K562 (cell line): ENCODE measurements at regions not wholly inside any gene's neighbourhood (a gene's known extent, or its start where the extent isn't known, plus 50 kb on each side); places are given as distances from the start of the nearest gene placed in this dataset.

ENCODE experiments used
- ATAC-seq: fragments of 200-7000 bp; cut with Tn5 transposase; 3 replicates; pipeline ENCODE4 v1.9.1; 2020; ENCODE audit warnings: moderate library complexity
- BruUV-seq: library from RNA; stranded (reverse); fragments of 400-500 nt; replicated peaks from 2 replicates; lab custom pipeline; 2021; lab: Mats Ljungman, UMichigan
- CTCF ChIA-PET: fragments of 300-600 bp; formaldehyde crosslinking; extraction: SDS; loops from one replicate; lab custom pipeline; 2021; ENCODE audit warnings: low intra/inter-chr PET ratio; lab: Yijun Ruan, JAX
- POLR2A ChIA-PET: fragments of 300-600, 350-650 bp; sonication (Branson Sonifier 250); formaldehyde crosslinking; extraction: SDS; loops from one replicate; lab custom pipeline; 2021; ENCODE audit warnings: antibody characterized with exemption, inconsistent platforms; lab: Yijun Ruan, JAX
- DNase-seq, 4 experiments: peaks; one replicate each; pipeline versions ENCODE4 v3.0.0 to v3.0.0-alpha.2; 2011 to 2018; ENCODE audit warnings: low spot score in 3 of 4, mixed read lengths in 3 of 4; ENCODE audit errors: extremely low read depth in 1 of 4
- FAIRE-seq: peaks from 2 replicates; lab custom pipeline; 2011; peaks lifted over from hg19 to GRCh38; lab: Jason Lieb, UNC
- H2AFZ ChIP-seq: 2 replicates; pipeline ENCODE4 v1.6.0; 2011; ENCODE audit warnings: low read depth, low read length, control low read depth, inconsistent platforms
- H3K27ac ChIP-seq: fragments of 200-600 bp; 3 replicates; pipeline ENCODE4 v1.8.0; 2011; ENCODE audit warnings: low read depth, mild to moderate bottlenecking, control low read depth, inconsistent platforms, low read length, moderate library complexity, mixed read lengths; ENCODE audit errors: extremely low read depth
- H3K27me3 ChIP-seq, 2 experiments: fragments of 300-600 bp in 1 of 2; 2 replicates in 1 of 2; 3 replicates in 1 of 2; pipeline versions ENCODE4 v1.6.0 to v1.8.0; 2011; ENCODE audit warnings: inconsistent platforms in 2 of 2, low read length in 2 of 2, mild to moderate bottlenecking in 1 of 2, mixed read lengths in 1 of 2, moderate library complexity in 1 of 2; ENCODE audit not compliant: control insufficient read depth in 2 of 2, insufficient read depth in 2 of 2
- H3K36me3 ChIP-seq: fragments of 300-600 bp; 3 replicates; pipeline ENCODE4 v1.8.0; 2011; ENCODE audit warnings: mild to moderate bottlenecking, low read length, inconsistent platforms; ENCODE audit not compliant: control insufficient read depth, insufficient read depth
- H3K4me1 ChIP-seq, 2 experiments: fragments of 200-600 bp in 1 of 2; replicated peaks in 1 of 2; 2 replicates in 1 of 2; 3 replicates in 1 of 2; pipeline versions ENCODE4 v1.5.1 to v1.8.0; 2011; ENCODE audit warnings: inconsistent platforms in 2 of 2, low read length in 2 of 2, mild to moderate bottlenecking in 1 of 2, mixed read lengths in 1 of 2, moderate library complexity in 1 of 2; ENCODE audit not compliant: control insufficient read depth in 2 of 2, insufficient read depth in 2 of 2
- H3K4me2 ChIP-seq: 2 replicates; pipeline ENCODE4 v1.6.1; 2011; ENCODE audit warnings: low read length, control low read depth, inconsistent platforms, mixed read lengths; ENCODE audit not compliant: insufficient read depth
- H3K4me3 ChIP-seq: fragments of 200-600 bp; sonication (generic), shearing (Covaris generic); 2 replicates; pipeline ENCODE4 v1.5.1; 2016; ENCODE audit warnings: control low read depth, inconsistent platforms
- H3K79me2 ChIP-seq: fragments of 200-600 bp; 3 replicates; pipeline ENCODE4 v1.8.0; 2011; ENCODE audit warnings: low read length, inconsistent platforms; ENCODE audit not compliant: control insufficient read depth, insufficient read depth
- H3K9ac ChIP-seq, 2 experiments: 2 replicates each; pipeline versions ENCODE4 v1.6.0 to v1.6.1; 2011; ENCODE audit warnings: low read depth in 2 of 2, low read length in 2 of 2, control low read depth in 1 of 2, inconsistent platforms in 1 of 2, mild to moderate bottlenecking in 1 of 2, mixed read lengths in 1 of 2; ENCODE audit not compliant: insufficient read depth in 1 of 2
- H3K9me1 ChIP-seq: one replicate; pipeline ENCODE4 v1.6.0; 2011; ENCODE audit warnings: inconsistent platforms, mild to moderate bottlenecking, low read length, moderate library complexity; ENCODE audit not compliant: control insufficient read depth, insufficient read depth
- H3K9me3 ChIP-seq: replicated peaks from 2 replicates; pipeline ENCODE4 v1.5.1; 2011; ENCODE audit warnings: low read depth, low read length, inconsistent platforms; ENCODE audit not compliant: control insufficient read depth, insufficient read depth
- H4K20me1 ChIP-seq: replicated peaks from 2 replicates; pipeline ENCODE4 v1.6.1; 2011; ENCODE audit warnings: low read length, inconsistent platforms, mixed read lengths; ENCODE audit not compliant: control insufficient read depth, insufficient read depth
- CHCHD3 ChIP-seq: fragments of 250-450 bp; sonication (Bioruptor Pico); IDR thresholded peaks from 2 replicates; pipeline ENCODE4 v2.1.2; 2022; ENCODE audit warnings: mild to moderate bottlenecking
- HIVEP1 ChIP-seq: fragments of 250-450 bp; sonication (Bioruptor Pico); IDR thresholded peaks from 2 replicates; pipeline ENCODE4 v1.4.0; 2020; ENCODE audit warnings: mild to moderate bottlenecking
- NRF1 ChIP-seq, 2 experiments: fragments of 450-650 bp; IDR thresholded peaks in 1 of 2; conservative IDR thresholded peaks in 1 of 2; 2 replicates each; pipeline ENCODE4 v1.6.1; 2014; ENCODE audit warnings: mild to moderate bottlenecking in 2 of 2
- POLR3A ChIP-seq: IDR thresholded peaks from 2 replicates; pipeline ENCODE4 v1.6.1; 2011; ENCODE audit warnings: borderline replicate concordance, mild to moderate bottlenecking, moderate library complexity; ENCODE audit not compliant: insufficient read length, insufficient read depth; ENCODE audit errors: extremely low read depth
- PRPF4 ChIP-seq: fragments of 200-400 bp; formaldehyde crosslinking; IDR thresholded peaks from one replicate; pipeline ENCODE4 v1.6.1; 2017; ENCODE audit warnings: low read length, low read depth, mild to moderate bottlenecking; ENCODE audit not compliant: insufficient read depth, poor library complexity, severe bottlenecking
- RBM17 ChIP-seq: fragments of 200-400 bp; formaldehyde crosslinking; IDR thresholded peaks from 2 replicates; pipeline ENCODE4 v1.6.1; 2017; ENCODE audit warnings: low read depth, mild to moderate bottlenecking, low read length, borderline replicate concordance
- ZNF347 ChIP-seq: fragments of 450-650 bp; formaldehyde crosslinking; IDR thresholded peaks from 2 replicates; pipeline ENCODE4 v1.4.0; 2020; ENCODE audit warnings: low read depth, mild to moderate bottlenecking, moderate library complexity
- WGBS: fragments of 100-300 bp; shearing (Covaris generic); methylation state at CpG from one replicate; pipeline ENCODE4 v1.1.6; 2016; ENCODE audit warnings: low coverage, mixed read lengths; ENCODE audit not compliant: insufficient coverage; ENCODE audit errors: missing lambda C conversion rate; 5-methylcytosine and 5-hydroxymethylcytosine counted together
- in situ Hi-C: fragments of 300-500 bp; cut with MboI; formaldehyde crosslinking; loops from 4 replicates; pipeline ENCODE4 v1.15.0; 2018; ENCODE audit warnings: inconsistent platforms, mixed read lengths
- intact Hi-C: fragments of 100-400 bp; cut with micrococcal nuclease; formaldehyde crosslinking; loops from 2 replicates; pipeline ENCODE4 v1.14.2; 2022

DNA sequence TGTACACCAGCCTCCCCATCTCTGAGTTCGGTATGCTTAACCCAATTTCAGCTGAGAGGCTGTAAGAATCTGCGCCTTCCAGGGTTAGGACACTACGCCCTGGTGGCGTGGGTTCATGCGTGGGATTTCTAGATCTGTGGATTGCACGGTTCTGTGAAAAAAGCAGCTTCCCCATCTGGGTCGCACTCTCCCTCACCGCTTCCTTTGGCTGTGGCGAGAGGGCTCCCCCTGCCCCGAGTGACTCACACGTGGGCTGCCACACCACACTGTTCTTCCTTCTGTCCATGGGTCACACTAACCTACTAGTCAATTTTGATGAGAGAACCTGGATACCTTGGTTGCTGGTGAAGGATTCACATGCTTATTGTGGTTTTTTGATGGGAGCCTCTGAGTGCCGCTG, 256.0 kb upstream of the MAF start:
- intact Hi-C loops (no loop called here), in situ Hi-C loops (no loop called here)
- BruUV-seq: no TSS peak
- Histone ChIP-seq H3K4me3 (no peak overlapping the region), H3K4me2 (no peak overlapping the region), H3K36me3 (no peaks in the 10 kb centered on the region), H3K27me3 (no peaks in the 10 kb centered on the region), H4K20me1 (no peaks in the 10 kb centered on the region), H3K4me1 (no peaks in the 10 kb centered on the region), H3K9me1 (no peaks in the 10 kb centered on the region), H3K9me3 (peaks cover 22% of the 10 kb centered on the region), H3K27ac (no peak overlapping the region), H3K79me2 (no peaks in the 10 kb centered on the region), H3K9ac (no peak overlapping the region), H2AFZ (no peak overlapping the region)
- DNase-seq (no peak), ATAC-seq (no peak), FAIRE-seq (no peak)
- POLR2A ChIA-PET: interaction anchor here (0.6 to 0.7 kb wide), 2 partner anchors 9 to 270 kb away, joined by 3 to 4 read pairs; no protein-coding TSS in a partner anchor
- CTCF ChIA-PET: no interaction called here
- 84% methylated on average over 12 of the region's 12 CpGs for WGBS
- no peak for TF ChIP-seq RBM17
- no peak for TF ChIP-seq CHCHD3 (CRISPR knock-in tag)
- TF ChIP-seq ZNF347: no peak
- TF ChIP-seq NRF1 (conservative IDR thresholded peaks at IDR 0.05 in 1 of 2, IDR thresholded peaks at IDR 0.05 in 1 of 2): no peak
- TF ChIP-seq HIVEP1 (CRISPR knock-in tag): no peak
- no peak for TF ChIP-seq PRPF4
- no peak for TF ChIP-seq POLR3A
